AG09309 (cell line): ENCODE measurements at regions not wholly inside any gene's neighbourhood (a gene's known extent, or its start where the extent isn't known, plus 50 kb on each side); places are given as distances from the start of the nearest gene placed in this dataset.

Source experiments
- DNase-seq: peaks from one replicate; pipeline ENCODE4 v3.0.0-alpha.2; 2010; ENCODE audit warnings: low read depth
- H3K4me3 ChIP-seq: 2 replicates; pipeline ENCODE4 v1.5.1; 2011; ENCODE audit warnings: mild to moderate bottlenecking, low read depth, low read length, moderate library complexity; ENCODE audit not compliant: control insufficient read depth
- CTCF ChIP-seq: IDR thresholded peaks from 2 replicates; pipeline ENCODE4 v1.5.1; 2011; ENCODE audit warnings: mild to moderate bottlenecking, low read depth, low read length, inconsistent platforms; ENCODE audit not compliant: insufficient read depth, control insufficient read depth; ENCODE audit errors: missing control alignments

GRCh38 chr4:174418640-174419212 is 103.6 kb downstream of the HPGD start:
- DNase-seq: no peak
- TF ChIP-seq CTCF: no peak
- no peak overlapping the region for H3K4me3 ChIP-seq

DNA sequence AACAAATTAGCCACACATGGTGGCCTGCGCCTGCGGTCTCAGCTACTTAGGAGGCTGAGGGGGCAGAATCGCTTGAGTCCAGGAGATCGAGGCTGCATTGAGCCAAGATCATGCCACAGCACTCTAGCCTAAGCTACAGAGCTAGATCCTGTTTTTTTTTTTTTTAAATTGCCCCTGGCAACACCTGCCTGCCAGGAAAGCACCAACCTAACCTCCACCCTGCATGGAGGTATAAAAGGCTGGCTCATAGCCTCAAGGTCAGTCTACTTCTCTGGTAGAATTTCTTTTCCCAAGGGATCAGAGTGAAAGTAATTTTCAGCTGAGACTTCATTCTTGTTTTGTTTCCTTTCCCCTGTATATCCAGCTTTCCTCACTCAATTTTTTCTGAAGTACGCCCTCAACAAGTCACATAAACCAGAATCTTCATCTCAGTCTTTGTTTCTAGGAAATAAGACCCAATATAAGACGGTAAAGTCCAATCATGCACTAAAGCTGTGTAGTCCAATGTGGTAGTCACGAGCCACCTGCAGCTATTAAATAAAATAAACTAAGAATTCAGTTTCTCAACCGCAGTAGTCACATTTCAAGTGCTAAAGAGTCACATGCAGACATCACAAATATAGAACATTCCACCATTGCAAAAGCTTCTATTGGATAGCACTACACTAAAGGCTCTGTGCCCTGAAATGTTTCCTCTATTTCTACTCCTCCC is 113.3 kb downstream of the HPGD start:
- H3K4me3 ChIP-seq: no peak overlapping the region
- no peak for TF ChIP-seq CTCF
- no peak for DNase-seq

DNA sequence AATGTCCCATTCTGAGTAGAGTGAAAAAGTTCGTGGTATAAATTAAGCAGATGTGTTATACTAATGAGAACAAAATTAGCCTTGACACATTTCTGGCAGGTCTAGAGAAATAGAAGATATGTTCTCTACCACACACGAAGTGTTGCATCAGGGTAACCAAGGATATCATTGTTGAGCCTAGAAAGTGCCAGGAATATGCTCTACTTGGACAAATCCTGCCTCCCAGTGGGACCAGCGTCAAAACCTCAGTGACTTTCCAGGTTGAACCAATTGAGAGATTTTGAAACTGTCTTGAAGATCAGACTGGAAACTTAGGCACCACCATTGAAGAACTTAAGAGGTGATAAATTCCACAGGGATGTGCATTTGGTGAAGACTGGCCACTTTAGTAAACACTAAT is 115.9 kb downstream of the HPGD start:
- no peak for DNase-seq
- TF ChIP-seq CTCF: no peak
- no peak overlapping the region for H3K4me3 ChIP-seq

- no peak for DNase-seq
- TF ChIP-seq CTCF: no peak
These were observed 116.4 kb downstream of the HPGD start for GRCh38 chr4:174405923-174406322.

DNA sequence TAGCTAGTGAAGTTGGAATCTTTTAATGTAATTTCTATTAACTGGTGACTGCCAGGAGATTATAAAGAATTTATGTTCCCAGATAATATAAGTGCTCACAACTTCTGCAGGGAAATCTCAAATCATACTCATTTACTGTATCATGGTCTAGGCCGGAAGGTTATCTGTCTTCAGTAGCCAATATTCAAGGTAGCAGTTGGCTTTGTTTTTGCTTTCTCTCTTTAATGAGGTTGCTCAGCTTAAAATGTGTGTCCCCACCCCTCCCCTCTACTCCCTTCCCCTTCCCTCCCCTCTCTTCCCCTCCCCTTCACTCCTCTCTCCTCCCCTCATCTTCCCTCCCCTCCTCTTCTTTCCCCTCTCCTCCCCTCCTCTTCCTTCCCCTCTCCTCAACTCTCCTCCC is 117.6 kb downstream of the HPGD start:
- DNase-seq: no peak
- no peak for TF ChIP-seq CTCF
- H3K4me3 ChIP-seq: no peak overlapping the region

More at GRCh38 chr4:174405923-174406322, 116.4 kb downstream of the HPGD start:
- H3K4me3 ChIP-seq: no peak overlapping the region

DNA sequence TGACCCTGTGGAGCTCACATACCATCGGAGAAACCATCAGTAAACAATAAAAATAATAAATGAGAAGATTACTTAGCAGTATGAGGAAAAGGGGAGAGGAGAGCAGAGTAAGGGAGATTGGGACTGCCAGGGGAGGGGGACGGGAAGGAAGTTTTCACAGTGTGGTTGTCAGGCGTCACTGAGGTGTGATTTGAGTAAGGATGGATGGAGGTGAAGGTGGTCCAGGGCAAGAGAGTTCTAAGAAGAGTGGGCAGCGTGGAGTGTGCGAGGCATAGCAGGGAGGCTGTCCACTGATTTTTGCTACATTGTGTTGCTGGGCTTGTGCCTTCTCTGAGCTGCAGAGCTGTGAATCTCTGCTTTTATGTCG is 119.1 kb downstream of the HPGD start:
- TF ChIP-seq CTCF: no peak
- no peak overlapping the region for H3K4me3 ChIP-seq
- DNase-seq: no peak
